HCT116 (cell line): ENCODE measurements at regions not wholly inside any gene's neighbourhood (a gene's known extent, or its start where the extent isn't known, plus 50 kb on each side); places are given as distances from the start of the nearest gene placed in this dataset.

Source experiments
- ATAC-seq: fragments of 200-7000 bp; cut with Tn5 transposase; 2 replicates; pipeline ENCODE4 v1.9.1; 2020; ENCODE audit warnings: mild to moderate bottlenecking, moderate library complexity
- BruUV-seq: library from RNA; stranded (reverse); fragments of 400-500 nt; replicated peaks from 2 replicates; lab custom pipeline; 2021; lab: Mats Ljungman, UMichigan
- CTCF ChIA-PET: fragments of 300-600 bp; sonication (Branson Sonifier 250); formaldehyde crosslinking; loops from one replicate; lab custom pipeline; 2021; ENCODE audit warnings: antibody characterized with exemption; lab: Charles Lee
- POLR2A ChIA-PET: fragments of 300-600, 350-600 bp; sonication (Branson Sonifier 250); formaldehyde crosslinking; loops from one replicate; lab custom pipeline; 2021; ENCODE audit warnings: antibody characterized with exemption; lab: Charles Lee
- RAD21 ChIA-PET, 2 experiments: fragments of 300-600 bp; sonication (Branson Sonifier 250); formaldehyde crosslinking; loops; one replicate each; lab custom pipeline; 2023; ENCODE audit warnings: low total read pairs in 2 of 2; ENCODE audit not compliant: uncharacterized antibody in 2 of 2, unreplicated experiment in 2 of 2, low non-redundant PET in 1 of 2; lab: Charles Lee
- DNase-seq: peaks from one replicate; pipeline ENCODE4 v3.0.0-alpha.2; 2010; ENCODE audit warnings: low read depth, low spot score
- H2AFZ ChIP-seq: fragments of 200-600 bp; shearing (Covaris generic), sonication (generic); 2 replicates; pipeline ENCODE4 v1.6.1; 2017; ENCODE audit warnings: low read depth, mixed run types, mixed read lengths, antibody characterized with exemption, low read length; ENCODE audit not compliant: poor library complexity, severe bottlenecking
- H3K27ac ChIP-seq: 2 replicates; pipeline ENCODE4 v1.5.1; 2012; ENCODE audit warnings: low read depth, low read length
- H3K27me3 ChIP-seq: fragments of 200-600 bp; sonication (generic); 2 replicates; pipeline ENCODE4 v1.6.1; 2016; ENCODE audit warnings: mixed run types, low read length, mixed read lengths; ENCODE audit not compliant: insufficient read depth
- H3K36me3 ChIP-seq, 2 experiments: fragments of 200-500 bp in 1 of 2; fragments of 200-600 bp in 1 of 2; sonication (Bioruptor generic) in 1 of 2; sonication (generic) in 1 of 2; 2 replicates each; pipeline versions ENCODE4 v1.5.1 to v1.6.1; 2014 to 2016; ENCODE audit warnings: low read length in 2 of 2, inconsistent platforms in 1 of 2, mixed read lengths in 1 of 2, mixed run types in 1 of 2; ENCODE audit not compliant: insufficient read depth in 2 of 2, control insufficient read depth in 1 of 2
- H3K4me1 ChIP-seq, 2 experiments: fragments of 200-600 bp in 1 of 2; sonication (generic) in 1 of 2; 2 replicates each; pipeline versions ENCODE4 v1.5.1 to v1.6.1; 2012 to 2017; ENCODE audit warnings: low read length in 2 of 2, inconsistent platforms in 1 of 2, mild to moderate bottlenecking in 1 of 2, mixed read lengths in 1 of 2, mixed run types in 1 of 2, moderate library complexity in 1 of 2; ENCODE audit not compliant: insufficient read depth in 2 of 2, control insufficient read depth in 1 of 2
- H3K4me2 ChIP-seq: fragments of 200-600 bp; sonication (generic); 2 replicates; pipeline ENCODE4 v1.6.1; 2017; ENCODE audit warnings: mixed run types, low read length, mixed read lengths
- H3K4me3 ChIP-seq, 2 experiments: fragments of 200-600 bp in 1 of 2; sonication (generic) in 1 of 2; replicated peaks in 1 of 2; 2 replicates each; pipeline ENCODE4 v1.5.1; 2011 to 2016; ENCODE audit warnings: low read length in 2 of 2, control low read depth in 1 of 2, low read depth in 1 of 2, mild to moderate bottlenecking in 1 of 2, mixed read lengths in 1 of 2, mixed run types in 1 of 2
- H3K79me2 ChIP-seq: fragments of 200-600 bp; sonication (generic); 2 replicates; pipeline ENCODE4 v1.6.1; 2017; ENCODE audit warnings: mild to moderate bottlenecking, mixed run types, low read length, moderate library complexity, mixed read lengths; ENCODE audit not compliant: insufficient read depth
- H3K9ac ChIP-seq: fragments of 200-600 bp; sonication (generic); 2 replicates; pipeline ENCODE4 v1.6.1; 2016; ENCODE audit warnings: low read length, mixed read lengths
- H3K9me2 ChIP-seq: fragments of 200-600 bp; sonication (generic), shearing (Covaris generic); 2 replicates; pipeline ENCODE4 v1.6.1; 2017; ENCODE audit warnings: mixed run types, mild to moderate bottlenecking, moderate library complexity; ENCODE audit not compliant: insufficient read depth
- H3K9me3 ChIP-seq, 2 experiments: fragments of 200-500 bp in 1 of 2; fragments of 200-600 bp in 1 of 2; sonication (Bioruptor generic) in 1 of 2; sonication (generic) in 1 of 2; 2 replicates each; pipeline ENCODE4 v1.6.1; 2014 to 2017; ENCODE audit warnings: low read length in 2 of 2, mixed read lengths in 2 of 2, inconsistent platforms in 1 of 2, low read depth in 1 of 2, mild to moderate bottlenecking in 1 of 2, mixed run types in 1 of 2, moderate library complexity in 1 of 2; ENCODE audit not compliant: control insufficient read depth in 1 of 2, insufficient read depth in 1 of 2
- H4K20me1 ChIP-seq: fragments of 200-600 bp; sonication (generic), shearing (Covaris generic); 2 replicates; pipeline ENCODE4 v1.6.1; 2017; ENCODE audit warnings: mixed run types, mild to moderate bottlenecking, moderate library complexity; ENCODE audit not compliant: insufficient read depth
- CBX3 ChIP-seq: IDR thresholded peaks from 2 replicates; pipeline ENCODE4 v1.6.1; 2012; ENCODE audit warnings: low read depth
- EGR1 ChIP-seq: IDR thresholded peaks from 2 replicates; pipeline ENCODE4 v1.6.1; 2012; ENCODE audit warnings: low read depth
- FOSL1 ChIP-seq: IDR thresholded peaks from 2 replicates; pipeline ENCODE4 v1.6.1; 2012; ENCODE audit warnings: low read depth
- POLR2AphosphoS5 ChIP-seq: IDR thresholded peaks from 2 replicates; pipeline ENCODE4 v1.6.1; 2011; ENCODE audit warnings: mild to moderate bottlenecking, low read depth, low read length, moderate library complexity
- SIN3A ChIP-seq: IDR thresholded peaks from 2 replicates; pipeline ENCODE4 v1.6.1; 2012; ENCODE audit warnings: low read depth
- SRF ChIP-seq: IDR thresholded peaks from 2 replicates; pipeline ENCODE4 v1.6.1; 2012; ENCODE audit warnings: low read depth
- TCF7L2 ChIP-seq: IDR thresholded peaks from 2 replicates; pipeline ENCODE4 v1.7.0; 2011; ENCODE audit warnings: borderline replicate concordance, inconsistent platforms; ENCODE audit not compliant: insufficient read depth, insufficient read length; ENCODE audit errors: extremely low read depth
- ZFX ChIP-seq: fragments of 450-650 bp; IDR thresholded peaks from 2 replicates; pipeline ENCODE4 v1.6.1; 2017
- intact Hi-C: fragments of 100-400 bp; cut with micrococcal nuclease; formaldehyde crosslinking; loops from 2 replicates; pipeline ENCODE4 v1.10.0; 2022
- TF ChIP-seq, protein P1 (sequence below): IDR thresholded peaks from 2 replicates; pipeline ENCODE4 v1.6.1; 2011; ENCODE audit warnings: mild to moderate bottlenecking, low read length, moderate library complexity; ENCODE audit not compliant: insufficient replicate concordance; ENCODE audit errors: extremely low read depth
- TF ChIP-seq, protein P2 (sequence below), 3 experiments: fragments of 200-600 bp in 1 of 3; sonication (generic) in 1 of 3; IDR thresholded peaks in 2 of 3; conservative IDR thresholded peaks in 1 of 3; 2 replicates each; pipeline ENCODE4 v1.5.1; 2012 to 2017; ENCODE audit warnings: low read depth in 2 of 3, low read length in 2 of 3, antibody characterized with exemption in 1 of 3, borderline replicate concordance in 1 of 3, control low read depth in 1 of 3, mild to moderate bottlenecking in 1 of 3, mixed read lengths in 1 of 3, mixed run types in 1 of 3, moderate library complexity in 1 of 3; ENCODE audit not compliant: insufficient read depth in 1 of 3
- TF ChIP-seq, protein P3 (sequence below): IDR thresholded peaks from 2 replicates; pipeline ENCODE4 v1.6.1; 2012

DNA sequence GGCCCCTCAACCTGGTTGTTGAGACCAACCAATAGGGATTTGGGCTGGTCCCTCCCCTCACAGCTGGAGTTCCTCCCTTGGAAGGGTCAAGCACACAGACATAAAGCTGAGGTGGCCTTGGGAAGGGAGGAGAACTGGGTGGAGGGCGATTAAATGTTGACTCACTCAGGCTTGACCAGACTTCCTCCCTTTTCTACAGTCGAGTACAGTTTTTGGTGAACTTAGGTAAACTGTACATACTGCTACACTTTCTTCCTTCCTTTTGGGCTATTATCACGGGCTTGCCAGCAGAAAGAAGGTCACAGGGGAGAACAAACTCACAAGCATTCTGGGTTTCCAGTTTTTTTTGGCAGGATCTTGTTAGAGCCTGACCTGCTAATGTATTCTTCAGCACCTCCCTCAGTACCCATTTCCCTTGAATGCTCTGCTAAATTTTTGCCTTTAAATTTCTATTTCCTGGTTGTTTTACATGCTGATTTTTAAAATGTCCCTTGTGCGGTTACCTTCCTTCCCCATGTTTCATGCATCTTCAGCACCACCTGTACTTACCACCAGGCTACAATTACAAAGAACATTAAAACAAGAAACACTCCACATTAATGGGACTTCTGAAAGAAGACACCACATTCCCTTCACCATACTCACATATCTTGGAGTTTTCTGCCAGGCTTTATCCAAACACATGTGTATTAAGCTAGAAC is 135.2 kb upstream of the RASGEF1B start:
- no peaks in the 10 kb centered on the region for H3K79me2 ChIP-seq
- ATAC-seq (no peak), DNase-seq (no peak)
- intact Hi-C loops, result no loop called here
- POLR2A ChIA-PET, result no interaction called here
- no peak overlapping the region for H3K4me2 ChIP-seq
- H3K27ac ChIP-seq, result no peak overlapping the region
- TF ChIP-seq FOSL1 (no peak), ZFX (no peak), POLR2AphosphoS5 (no peak)
- BruUV-seq, result no TSS peak
- RAD21 ChIA-PET, result no interaction called here
- no peaks in the 10 kb centered on the region for H3K36me3 ChIP-seq
- H3K4me1 ChIP-seq, result no peaks in the 10 kb centered on the region
- no peaks in the 10 kb centered on the region for H4K20me1 ChIP-seq
- no peak overlapping the region for H3K4me3 ChIP-seq
- H3K27me3 ChIP-seq, result peaks cover 15% of the 10 kb centered on the region
- H2AFZ ChIP-seq, result no peak overlapping the region
- CTCF ChIA-PET, result no interaction called here
- H3K9ac ChIP-seq, result no peak overlapping the region
- no peaks in the 10 kb centered on the region for H3K9me2 ChIP-seq
- no peaks in the 10 kb centered on the region for H3K9me3 ChIP-seq

DNA sequence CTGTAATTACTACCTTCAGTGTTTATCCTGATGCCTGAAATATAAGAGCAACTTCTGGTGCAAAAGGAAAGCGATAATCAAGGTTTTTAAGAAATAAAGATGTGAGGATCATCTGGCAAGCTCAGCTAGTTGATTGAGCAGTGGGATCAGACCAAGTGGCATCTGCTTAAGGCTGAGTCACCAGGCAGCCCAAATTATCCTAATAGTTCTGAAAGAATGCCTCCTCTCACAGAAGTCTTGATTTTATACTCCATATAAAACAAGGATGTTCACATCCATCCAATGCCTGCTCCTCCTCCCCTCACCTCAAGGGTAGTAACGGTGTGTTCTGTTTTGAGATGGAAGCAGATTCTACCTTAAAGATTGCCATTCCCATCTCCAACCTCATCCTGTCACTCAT is 134.5 kb upstream of the RASGEF1B start:
- no peaks in the 10 kb centered on the region for H3K4me1 ChIP-seq
- H3K4me2 ChIP-seq, result no peak overlapping the region
- no peak overlapping the region for H2AFZ ChIP-seq
- peaks cover 13% of the 10 kb centered on the region for H3K27me3 ChIP-seq
- no peak for ATAC-seq
- H3K9ac ChIP-seq, result no peak overlapping the region
- no peak for DNase-seq
- no peaks in the 10 kb centered on the region for H3K36me3 ChIP-seq
- no TSS peak for BruUV-seq
- H3K9me3 ChIP-seq, result no peaks in the 10 kb centered on the region
- no peak for TF ChIP-seq SIN3A
- TF ChIP-seq SRF, result no peak
- TF ChIP-seq TCF7L2, result no peak
- TF ChIP-seq, protein P1, sequence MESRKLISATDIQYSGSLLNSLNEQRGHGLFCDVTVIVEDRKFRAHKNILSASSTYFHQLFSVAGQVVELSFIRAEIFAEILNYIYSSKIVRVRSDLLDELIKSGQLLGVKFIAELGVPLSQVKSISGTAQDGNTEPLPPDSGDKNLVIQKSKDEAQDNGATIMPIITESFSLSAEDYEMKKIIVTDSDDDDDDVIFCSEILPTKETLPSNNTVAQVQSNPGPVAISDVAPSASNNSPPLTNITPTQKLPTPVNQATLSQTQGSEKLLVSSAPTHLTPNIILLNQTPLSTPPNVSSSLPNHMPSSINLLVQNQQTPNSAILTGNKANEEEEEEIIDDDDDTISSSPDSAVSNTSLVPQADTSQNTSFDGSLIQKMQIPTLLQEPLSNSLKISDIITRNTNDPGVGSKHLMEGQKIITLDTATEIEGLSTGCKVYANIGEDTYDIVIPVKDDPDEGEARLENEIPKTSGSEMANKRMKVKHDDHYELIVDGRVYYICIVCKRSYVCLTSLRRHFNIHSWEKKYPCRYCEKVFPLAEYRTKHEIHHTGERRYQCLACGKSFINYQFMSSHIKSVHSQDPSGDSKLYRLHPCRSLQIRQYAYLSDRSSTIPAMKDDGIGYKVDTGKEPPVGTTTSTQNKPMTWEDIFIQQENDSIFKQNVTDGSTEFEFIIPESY, result no peak
- TF ChIP-seq, protein P2, sequence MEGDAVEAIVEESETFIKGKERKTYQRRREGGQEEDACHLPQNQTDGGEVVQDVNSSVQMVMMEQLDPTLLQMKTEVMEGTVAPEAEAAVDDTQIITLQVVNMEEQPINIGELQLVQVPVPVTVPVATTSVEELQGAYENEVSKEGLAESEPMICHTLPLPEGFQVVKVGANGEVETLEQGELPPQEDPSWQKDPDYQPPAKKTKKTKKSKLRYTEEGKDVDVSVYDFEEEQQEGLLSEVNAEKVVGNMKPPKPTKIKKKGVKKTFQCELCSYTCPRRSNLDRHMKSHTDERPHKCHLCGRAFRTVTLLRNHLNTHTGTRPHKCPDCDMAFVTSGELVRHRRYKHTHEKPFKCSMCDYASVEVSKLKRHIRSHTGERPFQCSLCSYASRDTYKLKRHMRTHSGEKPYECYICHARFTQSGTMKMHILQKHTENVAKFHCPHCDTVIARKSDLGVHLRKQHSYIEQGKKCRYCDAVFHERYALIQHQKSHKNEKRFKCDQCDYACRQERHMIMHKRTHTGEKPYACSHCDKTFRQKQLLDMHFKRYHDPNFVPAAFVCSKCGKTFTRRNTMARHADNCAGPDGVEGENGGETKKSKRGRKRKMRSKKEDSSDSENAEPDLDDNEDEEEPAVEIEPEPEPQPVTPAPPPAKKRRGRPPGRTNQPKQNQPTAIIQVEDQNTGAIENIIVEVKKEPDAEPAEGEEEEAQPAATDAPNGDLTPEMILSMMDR (IDR thresholded peaks at IDR 0.05 in 2 of 3, conservative IDR thresholded peaks at IDR 0.05 in 1 of 3; ENCODE audit: borderline replicate concordance in 1 of 3, insufficient read depth in 1 of 3, low read depth in 2 of 3, low read length in 2 of 3), result no peak
- no peak for TF ChIP-seq ZFX
- TF ChIP-seq, protein P3, sequence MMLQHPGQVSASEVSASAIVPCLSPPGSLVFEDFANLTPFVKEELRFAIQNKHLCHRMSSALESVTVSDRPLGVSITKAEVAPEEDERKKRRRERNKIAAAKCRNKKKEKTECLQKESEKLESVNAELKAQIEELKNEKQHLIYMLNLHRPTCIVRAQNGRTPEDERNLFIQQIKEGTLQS, result no peak
- no peak for TF ChIP-seq CBX3
- TF ChIP-seq EGR1, result no peak
- no peak for TF ChIP-seq POLR2AphosphoS5
- ChIA-PET POLR2A (no interaction called here), CTCF (no interaction called here), RAD21 (no interaction called here)
- no peak overlapping the region for H3K27ac ChIP-seq
- no peak overlapping the region for H3K4me3 ChIP-seq
- H3K9me2 ChIP-seq, result no peaks in the 10 kb centered on the region
- intact Hi-C loops, result no loop called here
- H3K79me2 ChIP-seq, result no peaks in the 10 kb centered on the region
- H4K20me1 ChIP-seq, result no peaks in the 10 kb centered on the region
